IMR-90 (cell line): ENCODE measurements at regions not wholly inside any gene's neighbourhood (a gene's known extent, or its start where the extent isn't known, plus 50 kb on each side); places are given as distances from the start of the nearest gene placed in this dataset.

Source experiments
- ATAC-seq: fragments of 200-7000 bp; cut with Tn5 transposase; 2 replicates; pipeline ENCODE4 v1.9.1; 2020; ENCODE audit warnings: low read depth, mild to moderate bottlenecking, moderate library complexity
- BruUV-seq: library from RNA; stranded (reverse); fragments of 400-500 nt; replicated peaks from 2 replicates; lab custom pipeline; 2021; lab: Mats Ljungman, UMichigan
- CTCF ChIA-PET: fragments of 300-600 bp; formaldehyde crosslinking; extraction: SDS; loops from one replicate; lab custom pipeline; 2021; ENCODE audit warnings: antibody characterized with exemption; lab: Yijun Ruan, JAX
- POLR2A ChIA-PET: fragments of 300-600 bp; sonication (Branson Sonifier 250); formaldehyde crosslinking; loops from one replicate; lab custom pipeline; 2022; ENCODE audit warnings: antibody characterized with exemption; ENCODE audit not compliant: unreplicated experiment; lab: Charles Lee
- DNase-seq: peaks from one replicate; pipeline ENCODE4 v3.0.0; 2013
- H2AFZ ChIP-seq: replicated peaks from 2 replicates; pipeline ENCODE3; 2013; ENCODE audit warnings: low read length, mild to moderate bottlenecking; ENCODE audit not compliant: poor library complexity
- H2AK5ac ChIP-seq: 2 replicates; pipeline ENCODE4 v1.6.1; 2013; ENCODE audit warnings: low read depth, low read length, inconsistent platforms
- H2AK9ac ChIP-seq: replicated peaks from 2 replicates; pipeline ENCODE3; 2013; ENCODE audit warnings: mild to moderate bottlenecking, low read depth, low read length, moderate library complexity; ENCODE audit not compliant: poor library complexity
- H2BK120ac ChIP-seq: 2 replicates; pipeline ENCODE4 v1.6.1; 2013; ENCODE audit warnings: low read depth, low read length, inconsistent platforms
- H2BK15ac ChIP-seq: 3 replicates; pipeline ENCODE4 v1.6.1; 2013; ENCODE audit warnings: low read depth, low read length, inconsistent platforms
- H2BK20ac ChIP-seq: 2 replicates; pipeline ENCODE4 v1.6.1; 2013; ENCODE audit warnings: low read depth, mild to moderate bottlenecking, inconsistent platforms, low read length, moderate library complexity
- H2BK5ac ChIP-seq: 2 replicates; pipeline ENCODE4 v1.6.1; 2013; ENCODE audit warnings: mild to moderate bottlenecking, low read depth, low read length, inconsistent platforms; ENCODE audit not compliant: poor library complexity, severe bottlenecking
- H3K14ac ChIP-seq: replicated peaks from 2 replicates; pipeline ENCODE4 v1.6.1; 2013; ENCODE audit warnings: low read depth, low read length, inconsistent platforms
- H3K18ac ChIP-seq: 2 replicates; pipeline ENCODE4 v1.6.1; 2013; ENCODE audit warnings: low read depth, low read length, control low read depth
- H3K23ac ChIP-seq: 2 replicates; pipeline ENCODE4 v1.6.1; 2013; ENCODE audit warnings: low read depth, low read length, inconsistent platforms
- H3K27ac ChIP-seq: 2 replicates; pipeline ENCODE4 v1.5.1; 2013; ENCODE audit warnings: mild to moderate bottlenecking, control low read depth, low read length; ENCODE audit not compliant: insufficient read depth
- H3K27me3 ChIP-seq: 2 replicates; pipeline ENCODE4 v1.6.1; 2013; ENCODE audit warnings: low read length; ENCODE audit not compliant: control insufficient read depth, insufficient read depth
- H3K36me3 ChIP-seq: 2 replicates; pipeline ENCODE4 v1.6.1; 2013; ENCODE audit warnings: low read length, mixed read lengths; ENCODE audit not compliant: control insufficient read depth, insufficient read depth
- H3K4ac ChIP-seq: 2 replicates; pipeline ENCODE4 v1.6.1; 2013; ENCODE audit warnings: low read depth, low read length, inconsistent platforms
- H3K4me1 ChIP-seq: 2 replicates; pipeline ENCODE4 v1.6.1; 2013; ENCODE audit warnings: low read length, mixed read lengths; ENCODE audit not compliant: control insufficient read depth, insufficient read depth
- H3K4me2 ChIP-seq: 2 replicates; pipeline ENCODE4 v1.6.1; 2013; ENCODE audit warnings: low read depth, mild to moderate bottlenecking, control low read depth, low read length, moderate library complexity
- H3K4me3 ChIP-seq: 2 replicates; pipeline ENCODE4 v1.5.1; 2013; ENCODE audit warnings: low read depth, mild to moderate bottlenecking, control low read depth, low read length, moderate library complexity; ENCODE audit not compliant: insufficient read depth
- H3K56ac ChIP-seq: 2 replicates; pipeline ENCODE4 v1.6.1; 2013; ENCODE audit warnings: low read length, inconsistent platforms; ENCODE audit not compliant: insufficient read depth; ENCODE audit errors: extremely low read depth
- H3K79me1 ChIP-seq, 2 experiments: 2 replicates each; pipeline ENCODE4 v1.6.1; 2013; ENCODE audit warnings: low read length in 2 of 2, inconsistent platforms in 1 of 2, low read depth in 1 of 2
- H3K9ac ChIP-seq: 2 replicates; pipeline ENCODE4 v1.6.1; 2013; ENCODE audit warnings: low read depth, low read length, control low read depth
- H3K9me1 ChIP-seq: 2 replicates; pipeline ENCODE4 v1.6.1; 2013; ENCODE audit warnings: low read length, inconsistent platforms; ENCODE audit not compliant: insufficient read depth
- H3K9me3 ChIP-seq: 2 replicates; pipeline ENCODE4 v1.6.1; 2013; ENCODE audit warnings: low read length; ENCODE audit not compliant: control insufficient read depth, insufficient read depth
- H4K20me1 ChIP-seq: 2 replicates; pipeline ENCODE4 v1.6.1; 2013; ENCODE audit warnings: low read length, inconsistent platforms; ENCODE audit not compliant: insufficient read depth
- H4K5ac ChIP-seq: 2 replicates; pipeline ENCODE4 v1.6.1; 2013; ENCODE audit warnings: mild to moderate bottlenecking, low read depth, low read length, control low read depth
- H4K8ac ChIP-seq, 2 experiments: 2 replicates each; pipeline ENCODE4 v1.6.1; 2013; ENCODE audit warnings: low read depth in 2 of 2, low read length in 2 of 2, control low read depth in 1 of 2, inconsistent platforms in 1 of 2
- H4K91ac ChIP-seq: 2 replicates; pipeline ENCODE4 v1.6.1; 2013; ENCODE audit warnings: low read depth, low read length, inconsistent platforms; ENCODE audit not compliant: insufficient read depth
- BHLHE40 ChIP-seq: fragments of 150-350 bp; IDR thresholded peaks from 2 replicates; pipeline ENCODE4 v1.6.1; 2016; ENCODE audit warnings: mild to moderate bottlenecking, low read depth, low read length
- CEBPB ChIP-seq: IDR thresholded peaks from 2 replicates; pipeline ENCODE4 v1.6.1; 2012; ENCODE audit warnings: low read depth, low read length, improper control_type of control experiment
- ELK1 ChIP-seq: fragments of 150-350 bp; IDR thresholded peaks from 2 replicates; pipeline ENCODE4 v1.6.1; 2016; ENCODE audit warnings: low read depth, mild to moderate bottlenecking, low read length, moderate library complexity, borderline replicate concordance
- FOS ChIP-seq: fragments of 150-350 bp; IDR thresholded peaks from 2 replicates; pipeline ENCODE4 v1.6.1; 2016; ENCODE audit warnings: low read depth, low read length
- MXI1 ChIP-seq: IDR thresholded peaks from 2 replicates; pipeline ENCODE4 v1.6.1; 2012; ENCODE audit warnings: low read depth, mild to moderate bottlenecking, low read length, moderate library complexity, borderline replicate concordance
- NFE2L2 ChIP-seq: fragments of 150-350 bp; IDR thresholded peaks from 2 replicates; pipeline ENCODE4 v1.6.1; 2016; ENCODE audit warnings: low read depth, mild to moderate bottlenecking, low read length
- SMC3 ChIP-seq: fragments of 150-350 bp; IDR thresholded peaks from 2 replicates; pipeline ENCODE4 v1.6.1; 2016; ENCODE audit warnings: low read depth, mild to moderate bottlenecking, antibody characterized with exemption, low read length, moderate library complexity
- WGBS, 2 experiments: methylation state at CpG; one replicate each; pipeline versions ENCODE4 v1.1.5 to v1.1.7; 2013; ENCODE audit warnings: missing lambda C conversion rate in 2 of 2; ENCODE audit not compliant: insufficient read length in 1 of 2; ENCODE audit errors: extremely low coverage in 2 of 2; 5-methylcytosine and 5-hydroxymethylcytosine counted together
- dilution Hi-C: fragments of 300-500 bp; cut with HindIII; formaldehyde crosslinking; loops from one replicate; pipeline ENCODE4 v1.14.3; 2018; ENCODE audit warnings: low sequenced_read_pairs; ENCODE audit not compliant: unreplicated experiment
- in situ Hi-C: fragments of 300-500 bp; cut with MboI; formaldehyde crosslinking; loops from 3 replicates; pipeline ENCODE4 v1.14.3; 2019; ENCODE audit warnings: low sequenced_read_pairs, inconsistent platforms, mixed read lengths
- intact Hi-C: fragments of 100-400 bp; cut with micrococcal nuclease; formaldehyde crosslinking; loops from 2 replicates; pipeline ENCODE4 v1.10.0; 2022

GRCh38 chr6:80938131-80938530 lies 814.4 kb downstream of the TENT5A start:
- Histone ChIP-seq H3K9me1 (no peaks in the 10 kb centered on the region), H2AK9ac (no peak overlapping the region), H4K8ac (no peak overlapping the region), H3K27ac (no peak overlapping the region), H4K20me1 (no peaks in the 10 kb centered on the region), H3K56ac (no peak overlapping the region), H3K23ac (no peak overlapping the region), H2BK15ac (no peak overlapping the region), H3K4me3 (no peak overlapping the region), H3K36me3 (no peaks in the 10 kb centered on the region), H3K79me1 (no peaks in the 10 kb centered on the region), H2AFZ (no peak overlapping the region), H4K91ac (no peak overlapping the region), H2BK120ac (no peak overlapping the region), H4K5ac (no peak overlapping the region), H3K27me3 (no peaks in the 10 kb centered on the region), H2AK5ac (no peak overlapping the region), H2BK5ac (no peak overlapping the region), H3K4me2 (no peak overlapping the region), H3K18ac (no peak overlapping the region; the same call in 1 of the 2 replicates), H3K4me1 (no peaks in the 10 kb centered on the region), H3K9me3 (0 out of 2 replicates have a peak, but pooled peaks cover 1% of the 10 kb centered on the region), H3K4ac (no peak overlapping the region), H3K9ac (no peak overlapping the region), H2BK20ac (no peak overlapping the region), H3K14ac (no peak overlapping the region)
- intact Hi-C loops = no loop called here
- CTCF ChIA-PET = interaction anchor here (0.8 kb wide), 1 partner anchor 138 kb away, joined by 4 read pairs; no protein-coding TSS in a partner anchor
- POLR2A ChIA-PET = no interaction called here
- WGBS, 2 experiments = no CpG with 5 or more reads among the region's 1 CpG
- dilution Hi-C loops = no loop called here
- BruUV-seq = no TSS peak
- TF ChIP-seq SMC3 (no peak), FOS (no peak), ELK1 (no peak), NFE2L2 (no peak), CEBPB (no peak), MXI1 (no peak), BHLHE40 (no peak)
- ATAC-seq (no peak), DNase-seq (no peak)
- in situ Hi-C loops = no loop called here
